GM19324 (cell line): ENCODE measurements at regions not wholly inside any gene's neighbourhood (a gene's known extent, or its start where the extent isn't known, plus 50 kb on each side); places are given as distances from the start of the nearest gene placed in this dataset.
"Not testable (repeated sequence)": the region's sequence is repeated elsewhere in the genome, so short reads cannot be mapped to it uniquely, and the experiment has no call there.

Source experiments
- ATAC-seq: cut with Tn5 transposase; IDR thresholded peaks from one replicate; pipeline ENCODE4 v1.9.1; 2021; ENCODE audit warnings: mild to moderate bottlenecking, moderate library complexity; ENCODE audit not compliant: unreplicated experiment, low FRiP score

GRCh38 chr5:16987776-16988175 is 51.7 kb upstream of the MYO10 start:
- ATAC-seq: no peak

- ATAC-seq: not testable (repeated sequence)
Observed at GRCh38 chr5:16990817-16991520, 54.9 kb upstream of the MYO10 start.

GRCh38 chr5:16992006-16992405 is 55.9 kb upstream of the MYO10 start:
- ATAC-seq: no peak

GRCh38 chr5:16992444-16992843 is 56.4 kb upstream of the MYO10 start:
- ATAC-seq: no peak

- no peak for ATAC-seq
Observed at GRCh38 chr5:16994565-16994964, 58.5 kb upstream of the MYO10 start.

- ATAC-seq: no peak
Observed at GRCh38 chr5:16995372-16995771, 59.3 kb upstream of the MYO10 start.

GRCh38 chr5:17000291-17000939 is 64.3 kb upstream of the MYO10 start:
- no peak for ATAC-seq

GRCh38 chr5:17001428-17001827 is 65.3 kb upstream of the MYO10 start:
- no peak for ATAC-seq

- no peak for ATAC-seq
Observed at GRCh38 chr5:17004441-17005106, 68.5 kb upstream of the MYO10 start.

GRCh38 chr5:17005107-17005828 is 69.2 kb upstream of the MYO10 start:
- ATAC-seq: no peak

- ATAC-seq: no peak
Observed at GRCh38 chr5:17012289-17012688, 76.2 kb upstream of the MYO10 start.

GRCh38 chr5:17014686-17015085 is 78.6 kb upstream of the MYO10 start:
- ATAC-seq: no peak

- no peak for ATAC-seq
Observed at GRCh38 chr5:17018871-17019270, 82.8 kb upstream of the MYO10 start.

- ATAC-seq: no peak
Observed at GRCh38 chr5:17019324-17019723, 83.2 kb upstream of the MYO10 start.

GRCh38 chr5:17020678-17021601 is 84.9 kb upstream of the MYO10 start:
- ATAC-seq: no peak

GRCh38 chr5:17021602-17021932 is 85.5 kb upstream of the MYO10 start:
- ATAC-seq: no peak

GRCh38 chr5:17022296-17022695 is 86.2 kb upstream of the MYO10 start:
- no peak for ATAC-seq

- ATAC-seq: no peak
Observed at GRCh38 chr5:17024686-17025180, 88.6 kb upstream of the MYO10 start.

- not testable (repeated sequence) for ATAC-seq
Observed at GRCh38 chr5:17031659-17032277, 95.7 kb upstream of the MYO10 start.
